Esophagus muscularis mucosa (tissue), 4 donors: ENCODE measurements at regions not wholly inside any gene's neighbourhood (a gene's known extent, or its start where the extent isn't known, plus 50 kb on each side); places are given as distances from the start of the nearest gene placed in this dataset.

Source experiments
- CTCF ChIP-seq, 3 experiments: fragments of 200-600 bp in 2 of 3; fragments of 450-650 bp in 1 of 3; sonication (generic) in 2 of 3; IDR thresholded peaks; one replicate each; pipeline ENCODE4 v1.5.1; 2017 to 2019; ENCODE audit warnings: antibody characterized with exemption in 3 of 3, mild to moderate bottlenecking in 2 of 3, moderate library complexity in 1 of 3
- EP300 ChIP-seq: sonication (generic); formaldehyde crosslinking; IDR thresholded peaks from one replicate; pipeline ENCODE4 v1.6.1; 2017; ENCODE audit warnings: antibody characterized with exemption
- POLR2AphosphoS5 ChIP-seq, 2 donors: sonication (generic); formaldehyde crosslinking; IDR thresholded peaks; one replicate each; pipeline ENCODE4 v1.6.1; 2017; ENCODE audit warnings: antibody characterized with exemption in 2 of 2

DNA sequence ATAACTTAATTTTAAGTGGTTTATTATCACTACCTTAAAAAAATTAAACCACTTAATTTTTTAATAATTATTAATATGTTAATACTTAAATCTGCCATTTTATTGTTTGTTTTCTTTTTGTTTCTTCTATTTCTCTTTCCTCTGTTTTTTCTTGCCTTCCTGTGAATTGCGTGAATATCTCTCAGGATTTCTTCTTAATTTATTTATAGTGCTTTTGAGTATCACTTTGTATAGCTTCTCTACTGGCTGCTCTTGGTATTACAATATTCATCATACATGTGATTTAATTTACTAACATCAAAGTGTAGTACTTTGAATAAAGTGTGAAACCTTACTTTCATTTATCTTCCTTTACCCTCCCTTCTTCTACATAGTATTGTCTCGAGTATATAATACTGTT lies 349.5 kb upstream of the CPXCR1 start:
- TF ChIP-seq CTCF (IDR thresholded peaks at IDR 0.05) (no peak), POLR2AphosphoS5 (IDR thresholded peaks at IDR 0.05) (no peak), EP300 (no peak)
